ENCODE measurements at regions not wholly inside any gene's neighbourhood (a gene's known extent, or its start where the extent isn't known, plus 50 kb on each side); places are given as distances from the start of the nearest gene placed in this dataset.

GRCh38 chr18:33817096-33817495 lies 239.1 kb downstream of the ASXL3 start:
- no peak for DNase-seq (ENCODE audit: low spot score)

- DNase-seq (ENCODE audit: low spot score): no peak
Measured at GRCh38 chr18:33814546-33814945, 236.5 kb downstream of the ASXL3 start.

GRCh38 chr18:33812186-33812585 lies 234.2 kb downstream of the ASXL3 start:
- no peak for DNase-seq (ENCODE audit: low spot score)

- DNase-seq (ENCODE audit: low spot score): no peak
Measured at GRCh38 chr18:33805592-33805991, 227.6 kb downstream of the ASXL3 start.

- DNase-seq (ENCODE audit: low spot score): no peak
Measured at GRCh38 chr18:33804258-33804657, 226.2 kb downstream of the ASXL3 start.

- no peak for DNase-seq (ENCODE audit: low spot score)
Measured at GRCh38 chr18:33803636-33804035, 225.6 kb downstream of the ASXL3 start.

GRCh38 chr18:33802955-33803354 lies 224.9 kb downstream of the ASXL3 start:
- peak; percentile 51 for DNase-seq (ENCODE audit: low spot score)

Data from mucosa of gallbladder (tissue), 1 donor.